Mesenchymal stem cell (in vitro differentiated cells and primary cell): ENCODE measurements at regions not wholly inside any gene's neighbourhood (a gene's known extent, or its start where the extent isn't known, plus 50 kb on each side); places are given as distances from the start of the nearest gene placed in this dataset.

Experiments used
- DNase-seq: peaks from one replicate; pipeline ENCODE4 v3.0.0-alpha.2; 2013
- H2AFZ ChIP-seq: one replicate; pipeline ENCODE4 v1.6.1; 2013; ENCODE audit warnings: low read depth, mild to moderate bottlenecking, control low read depth, inconsistent platforms, low read length, moderate library complexity
- H2AK5ac ChIP-seq: 2 replicates; pipeline ENCODE4 v1.6.1; 2013; ENCODE audit warnings: low read length, moderate library complexity, mild to moderate bottlenecking, inconsistent platforms; ENCODE audit not compliant: severe bottlenecking
- H2BK120ac ChIP-seq: one replicate; pipeline ENCODE4 v1.6.1; 2013; ENCODE audit warnings: low read depth, mild to moderate bottlenecking, inconsistent platforms, low read length, moderate library complexity
- H2BK12ac ChIP-seq, 2 experiments: one replicate each; pipeline ENCODE4 v1.6.1; 2013; ENCODE audit warnings: inconsistent platforms in 2 of 2, low read length in 2 of 2, mild to moderate bottlenecking in 2 of 2, moderate library complexity in 2 of 2, control low read depth in 1 of 2
- H2BK15ac ChIP-seq: one replicate; pipeline ENCODE4 v1.6.1; 2013; ENCODE audit warnings: mild to moderate bottlenecking, low read depth, inconsistent platforms; ENCODE audit not compliant: poor library complexity, severe bottlenecking
- H2BK5ac ChIP-seq: 2 replicates; pipeline ENCODE4 v1.6.1; 2013; ENCODE audit warnings: low read depth, mild to moderate bottlenecking, low read length, control low read depth, inconsistent platforms; ENCODE audit not compliant: poor library complexity, severe bottlenecking
- H3K14ac ChIP-seq, 2 experiments: one replicate each; pipeline ENCODE4 v1.6.1; 2013; ENCODE audit warnings: inconsistent platforms in 2 of 2, low read length in 2 of 2, control low read depth in 1 of 2, mild to moderate bottlenecking in 1 of 2, moderate library complexity in 1 of 2
- H3K18ac ChIP-seq, 2 experiments: one replicate each; pipeline ENCODE4 v1.6.1; 2013; ENCODE audit warnings: inconsistent platforms in 2 of 2, low read length in 2 of 2, control low read depth in 1 of 2, low read depth in 1 of 2, mild to moderate bottlenecking in 1 of 2
- H3K23ac ChIP-seq, 2 experiments: one replicate each; pipeline ENCODE4 v1.6.1; 2013; ENCODE audit warnings: inconsistent platforms in 2 of 2, low read length in 2 of 2, mild to moderate bottlenecking in 2 of 2, moderate library complexity in 2 of 2, control low read depth in 1 of 2
- H3K27ac ChIP-seq: 2 replicates; pipeline ENCODE4 v1.5.1; 2013; ENCODE audit warnings: mild to moderate bottlenecking, moderate library complexity, low read length, control low read depth, inconsistent platforms; ENCODE audit not compliant: poor library complexity, severe bottlenecking
- H3K27me3 ChIP-seq, 2 experiments: 2 replicates each; pipeline versions ENCODE4 v1.6.1 to v1.7.0; 2013; ENCODE audit warnings: low read length in 2 of 2, mild to moderate bottlenecking in 2 of 2, moderate library complexity in 2 of 2, control low read depth in 1 of 2, inconsistent platforms in 1 of 2; ENCODE audit not compliant: control insufficient read depth in 1 of 2, insufficient read depth in 1 of 2
- H3K36me3 ChIP-seq, 2 experiments: 2 replicates each; pipeline versions ENCODE4 v1.6.1 to v1.7.0; 2013; ENCODE audit warnings: low read length in 2 of 2, control low read depth in 1 of 2, inconsistent platforms in 1 of 2, low read depth in 1 of 2, mild to moderate bottlenecking in 1 of 2; ENCODE audit not compliant: insufficient read depth in 2 of 2, control insufficient read depth in 1 of 2
- H3K4ac ChIP-seq, 2 experiments: one replicate each; pipeline ENCODE4 v1.6.1; 2013; ENCODE audit warnings: inconsistent platforms in 2 of 2, low read length in 2 of 2, mild to moderate bottlenecking in 2 of 2, moderate library complexity in 2 of 2, control low read depth in 1 of 2, low read depth in 1 of 2
- H3K4me1 ChIP-seq: 2 replicates; pipeline ENCODE4 v1.6.1; 2013; ENCODE audit warnings: low read depth, low read length, control low read depth; ENCODE audit not compliant: control insufficient read depth, insufficient read depth
- H3K4me2 ChIP-seq: 2 replicates; pipeline ENCODE4 v1.6.1; 2013; ENCODE audit warnings: low read length, mild to moderate bottlenecking, inconsistent platforms; ENCODE audit not compliant: poor library complexity, severe bottlenecking
- H3K4me3 ChIP-seq, 2 experiments: 2 replicates each; pipeline versions ENCODE4 v1.5.1 to v1.7.0; 2013; ENCODE audit warnings: low read length in 2 of 2, mild to moderate bottlenecking in 2 of 2, control low read depth in 1 of 2, low read depth in 1 of 2; ENCODE audit not compliant: insufficient read depth in 1 of 2
- H3K79me1 ChIP-seq: replicated peaks from 2 replicates; pipeline ENCODE4 v1.6.1; 2013; ENCODE audit warnings: mild to moderate bottlenecking, control low read depth, low read length, inconsistent platforms; ENCODE audit not compliant: poor library complexity, severe bottlenecking
- H3K9ac ChIP-seq: 2 replicates; pipeline ENCODE4 v1.7.0; 2013; ENCODE audit warnings: mild to moderate bottlenecking, low read length, moderate library complexity
- H3K9me3 ChIP-seq: 2 replicates; pipeline ENCODE4 v1.7.0; 2013; ENCODE audit warnings: mild to moderate bottlenecking, low read length; ENCODE audit not compliant: control insufficient read depth
- H4K8ac ChIP-seq: one replicate; pipeline ENCODE4 v1.6.1; 2013; ENCODE audit warnings: inconsistent platforms, mild to moderate bottlenecking, low read length, moderate library complexity
- H4K91ac ChIP-seq: one replicate; pipeline ENCODE4 v1.6.1; 2013; ENCODE audit warnings: mild to moderate bottlenecking, low read length, inconsistent platforms
- WGBS: methylation state at CpG from one replicate; pipeline ENCODE4 v1.1.7; 2013; ENCODE audit warnings: mixed read lengths; 5-methylcytosine and 5-hydroxymethylcytosine counted together

- Histone ChIP-seq H4K8ac (no peak overlapping the region), H2BK12ac (no peak overlapping the region), H3K4me1 (peaks cover 2% of the 10 kb centered on the region), H3K4ac (no peak overlapping the region), H3K4me3 (no peak overlapping the region), H3K9ac (no peak overlapping the region), H3K4me2 (no peak overlapping the region), H3K79me1 (no peaks in the 10 kb centered on the region), H2BK5ac (no peak overlapping the region), H3K9me3 (peaks cover 7% of the 10 kb centered on the region), H2BK120ac (no peak overlapping the region), H3K14ac (no peak overlapping the region), H2AFZ (no peak overlapping the region), H3K27me3 (no peaks in the 10 kb centered on the region), H3K36me3 (no peaks in the 10 kb centered on the region), H3K18ac (no peak overlapping the region), H4K91ac (no peak overlapping the region), H2BK15ac (no peak overlapping the region), H3K27ac (no peak overlapping the region), H3K23ac (no peak overlapping the region), H2AK5ac (no peak overlapping the region)
- WGBS, result no CpG with 5 or more reads among the region's 3 CpGs
- no peak for DNase-seq
Observed at GRCh38 chr3:80889535-80889934, 871.9 kb downstream of the GBE1 start.

GRCh38 chr3:80870476-80871041 is 890.9 kb downstream of the GBE1 start:
- Histone ChIP-seq H2BK120ac (no peak overlapping the region), H3K9ac (no peak overlapping the region), H3K23ac (no peak overlapping the region), H2BK15ac (no peak overlapping the region), H3K9me3 (peaks cover 6% of the 10 kb centered on the region), H2BK12ac (no peak overlapping the region), H4K8ac (no peak overlapping the region), H3K14ac (no peak overlapping the region), H4K91ac (no peak overlapping the region), H2AFZ (no peak overlapping the region), H3K4me3 (no peak overlapping the region), H3K4ac (no peak overlapping the region), H3K18ac (no peak overlapping the region), H3K27me3 (no peaks in the 10 kb centered on the region), H2AK5ac (no peak overlapping the region), H3K27ac (no peak overlapping the region), H2BK5ac (no peak overlapping the region), H3K4me1 (no peaks in the 10 kb centered on the region), H3K4me2 (no peak overlapping the region), H3K36me3 (no peaks in the 10 kb centered on the region), H3K79me1 (no peaks in the 10 kb centered on the region)
- WGBS, result 73% methylated on average over 4 of the region's 4 CpGs
- DNase-seq, result no peak

- H3K4ac ChIP-seq, result no peak overlapping the region
- 88% methylated on average over 1 of the region's 1 CpG for WGBS
- H3K4me2 ChIP-seq, result no peak overlapping the region
- no peaks in the 10 kb centered on the region for H3K27me3 ChIP-seq
- H3K4me1 ChIP-seq, result no peaks in the 10 kb centered on the region
- H3K27ac ChIP-seq, result no peak overlapping the region
- no peak overlapping the region for H3K18ac ChIP-seq
- no peaks in the 10 kb centered on the region for H3K79me1 ChIP-seq
- H2AFZ ChIP-seq, result no peak overlapping the region
- H3K14ac ChIP-seq, result no peak overlapping the region
- no peak overlapping the region for H2BK5ac ChIP-seq
- no peak overlapping the region for H4K91ac ChIP-seq
- no peak overlapping the region for H4K8ac ChIP-seq
- no peak overlapping the region for H2BK120ac ChIP-seq
- H3K9ac ChIP-seq, result no peak overlapping the region
- no peak overlapping the region for H3K23ac ChIP-seq
- no peak overlapping the region for H2BK12ac ChIP-seq
- H3K4me3 ChIP-seq, result no peak overlapping the region
- H3K36me3 ChIP-seq, result no peaks in the 10 kb centered on the region
- no peak overlapping the region for H2BK15ac ChIP-seq
- H3K9me3 ChIP-seq, result peaks cover 3% of the 10 kb centered on the region
- no peak for DNase-seq
- H2AK5ac ChIP-seq, result no peak overlapping the region
Observed at GRCh38 chr3:80855482-80855881, 906.0 kb downstream of the GBE1 start.

- no peak overlapping the region for H3K27ac ChIP-seq
- H3K4me2 ChIP-seq, result no peak overlapping the region
- no peak overlapping the region for H3K9ac ChIP-seq
- H3K79me1 ChIP-seq, result no peaks in the 10 kb centered on the region
- no peak overlapping the region for H4K8ac ChIP-seq
- peaks cover 12% of the 10 kb centered on the region for H3K9me3 ChIP-seq
- H4K91ac ChIP-seq, result no peak overlapping the region
- no peaks in the 10 kb centered on the region for H3K4me1 ChIP-seq
- no peak overlapping the region for H3K4ac ChIP-seq
- H2AK5ac ChIP-seq, result no peak overlapping the region
- WGBS, result no CpG with 5 or more reads among the region's 2 CpGs
- no peak overlapping the region for H3K4me3 ChIP-seq
- H2AFZ ChIP-seq, result no peak overlapping the region
- H3K36me3 ChIP-seq, result no peaks in the 10 kb centered on the region
- H2BK12ac ChIP-seq, result no peak overlapping the region
- H3K14ac ChIP-seq, result no peak overlapping the region
- H2BK15ac ChIP-seq, result no peak overlapping the region
- no peak overlapping the region for H2BK120ac ChIP-seq
- H2BK5ac ChIP-seq, result no peak overlapping the region
- H3K18ac ChIP-seq, result no peak overlapping the region
- H3K23ac ChIP-seq, result no peak overlapping the region
- H3K27me3 ChIP-seq, result no peaks in the 10 kb centered on the region
- no peak for DNase-seq
Observed at GRCh38 chr3:80836395-80836794, 925.0 kb downstream of the GBE1 start.
